HCT116 (cell line): ENCODE measurements at regions not wholly inside any gene's neighbourhood (a gene's known extent, or its start where the extent isn't known, plus 50 kb on each side); places are given as distances from the start of the nearest gene placed in this dataset.

ENCODE experiments used
- ATAC-seq: fragments of 200-7000 bp; cut with Tn5 transposase; 2 replicates; pipeline ENCODE4 v1.9.1; 2020; ENCODE audit warnings: mild to moderate bottlenecking, moderate library complexity
- BruUV-seq: library from RNA; stranded (reverse); fragments of 400-500 nt; replicated peaks from 2 replicates; lab custom pipeline; 2021; lab: Mats Ljungman, UMichigan
- CTCF ChIA-PET: fragments of 300-600 bp; sonication (Branson Sonifier 250); formaldehyde crosslinking; loops from one replicate; lab custom pipeline; 2021; ENCODE audit warnings: antibody characterized with exemption; lab: Charles Lee
- POLR2A ChIA-PET: fragments of 300-600, 350-600 bp; sonication (Branson Sonifier 250); formaldehyde crosslinking; loops from one replicate; lab custom pipeline; 2021; ENCODE audit warnings: antibody characterized with exemption; lab: Charles Lee
- RAD21 ChIA-PET, 2 experiments: fragments of 300-600 bp; sonication (Branson Sonifier 250); formaldehyde crosslinking; loops; one replicate each; lab custom pipeline; 2023; ENCODE audit warnings: low total read pairs in 2 of 2; ENCODE audit not compliant: uncharacterized antibody in 2 of 2, unreplicated experiment in 2 of 2, low non-redundant PET in 1 of 2; lab: Charles Lee
- DNase-seq: peaks from one replicate; pipeline ENCODE4 v3.0.0-alpha.2; 2010; ENCODE audit warnings: low read depth, low spot score
- H2AFZ ChIP-seq: fragments of 200-600 bp; shearing (Covaris generic), sonication (generic); 2 replicates; pipeline ENCODE4 v1.6.1; 2017; ENCODE audit warnings: low read depth, mixed run types, mixed read lengths, antibody characterized with exemption, low read length; ENCODE audit not compliant: poor library complexity, severe bottlenecking
- H3K27ac ChIP-seq: 2 replicates; pipeline ENCODE4 v1.5.1; 2012; ENCODE audit warnings: low read depth, low read length
- H3K27me3 ChIP-seq: fragments of 200-600 bp; sonication (generic); 2 replicates; pipeline ENCODE4 v1.6.1; 2016; ENCODE audit warnings: mixed run types, low read length, mixed read lengths; ENCODE audit not compliant: insufficient read depth
- H3K36me3 ChIP-seq, 2 experiments: fragments of 200-500 bp in 1 of 2; fragments of 200-600 bp in 1 of 2; sonication (Bioruptor generic) in 1 of 2; sonication (generic) in 1 of 2; 2 replicates each; pipeline versions ENCODE4 v1.5.1 to v1.6.1; 2014 to 2016; ENCODE audit warnings: low read length in 2 of 2, inconsistent platforms in 1 of 2, mixed read lengths in 1 of 2, mixed run types in 1 of 2; ENCODE audit not compliant: insufficient read depth in 2 of 2, control insufficient read depth in 1 of 2
- H3K4me1 ChIP-seq, 2 experiments: fragments of 200-600 bp in 1 of 2; sonication (generic) in 1 of 2; 2 replicates each; pipeline versions ENCODE4 v1.5.1 to v1.6.1; 2012 to 2017; ENCODE audit warnings: low read length in 2 of 2, inconsistent platforms in 1 of 2, mild to moderate bottlenecking in 1 of 2, mixed read lengths in 1 of 2, mixed run types in 1 of 2, moderate library complexity in 1 of 2; ENCODE audit not compliant: insufficient read depth in 2 of 2, control insufficient read depth in 1 of 2
- H3K4me2 ChIP-seq: fragments of 200-600 bp; sonication (generic); 2 replicates; pipeline ENCODE4 v1.6.1; 2017; ENCODE audit warnings: mixed run types, low read length, mixed read lengths
- H3K4me3 ChIP-seq, 2 experiments: fragments of 200-600 bp in 1 of 2; sonication (generic) in 1 of 2; replicated peaks in 1 of 2; 2 replicates each; pipeline ENCODE4 v1.5.1; 2011 to 2016; ENCODE audit warnings: low read length in 2 of 2, control low read depth in 1 of 2, low read depth in 1 of 2, mild to moderate bottlenecking in 1 of 2, mixed read lengths in 1 of 2, mixed run types in 1 of 2
- H3K79me2 ChIP-seq: fragments of 200-600 bp; sonication (generic); 2 replicates; pipeline ENCODE4 v1.6.1; 2017; ENCODE audit warnings: mild to moderate bottlenecking, mixed run types, low read length, moderate library complexity, mixed read lengths; ENCODE audit not compliant: insufficient read depth
- H3K9ac ChIP-seq: fragments of 200-600 bp; sonication (generic); 2 replicates; pipeline ENCODE4 v1.6.1; 2016; ENCODE audit warnings: low read length, mixed read lengths
- H3K9me2 ChIP-seq: fragments of 200-600 bp; sonication (generic), shearing (Covaris generic); 2 replicates; pipeline ENCODE4 v1.6.1; 2017; ENCODE audit warnings: mixed run types, mild to moderate bottlenecking, moderate library complexity; ENCODE audit not compliant: insufficient read depth
- H3K9me3 ChIP-seq, 2 experiments: fragments of 200-500 bp in 1 of 2; fragments of 200-600 bp in 1 of 2; sonication (Bioruptor generic) in 1 of 2; sonication (generic) in 1 of 2; 2 replicates each; pipeline ENCODE4 v1.6.1; 2014 to 2017; ENCODE audit warnings: low read length in 2 of 2, mixed read lengths in 2 of 2, inconsistent platforms in 1 of 2, low read depth in 1 of 2, mild to moderate bottlenecking in 1 of 2, mixed run types in 1 of 2, moderate library complexity in 1 of 2; ENCODE audit not compliant: control insufficient read depth in 1 of 2, insufficient read depth in 1 of 2
- H4K20me1 ChIP-seq: fragments of 200-600 bp; sonication (generic), shearing (Covaris generic); 2 replicates; pipeline ENCODE4 v1.6.1; 2017; ENCODE audit warnings: mixed run types, mild to moderate bottlenecking, moderate library complexity; ENCODE audit not compliant: insufficient read depth
- ATF3 ChIP-seq: IDR thresholded peaks from 2 replicates; pipeline ENCODE4 v1.6.1; 2012
- CBX3 ChIP-seq: IDR thresholded peaks from 2 replicates; pipeline ENCODE4 v1.6.1; 2012; ENCODE audit warnings: low read depth
- CEBPB ChIP-seq: IDR thresholded peaks from 2 replicates; pipeline ENCODE4 v1.6.1; 2012; ENCODE audit warnings: low read depth
- CTCF ChIP-seq, 3 experiments: fragments of 200-600 bp in 1 of 3; sonication (generic) in 1 of 3; IDR thresholded peaks in 2 of 3; conservative IDR thresholded peaks in 1 of 3; 2 replicates each; pipeline ENCODE4 v1.5.1; 2012 to 2017; ENCODE audit warnings: low read depth in 2 of 3, low read length in 2 of 3, antibody characterized with exemption in 1 of 3, borderline replicate concordance in 1 of 3, control low read depth in 1 of 3, mild to moderate bottlenecking in 1 of 3, mixed read lengths in 1 of 3, mixed run types in 1 of 3, moderate library complexity in 1 of 3; ENCODE audit not compliant: insufficient read depth in 1 of 3
- ELF1 ChIP-seq: IDR thresholded peaks from 2 replicates; pipeline ENCODE4 v1.6.1; 2012; ENCODE audit warnings: low read depth, borderline replicate concordance
- EZH2 ChIP-seq: fragments of 200-600 bp; sonication (generic); IDR thresholded peaks from 2 replicates; pipeline ENCODE4 v1.6.1; 2017; ENCODE audit warnings: antibody characterized with exemption, mixed run types
- EZH2phosphoT487 ChIP-seq: fragments of 200-600 bp; IDR thresholded peaks from 2 replicates; pipeline ENCODE4 v1.6.1; 2018; ENCODE audit warnings: antibody characterized with exemption, borderline replicate concordance
- FOSL1 ChIP-seq: IDR thresholded peaks from 2 replicates; pipeline ENCODE4 v1.6.1; 2012; ENCODE audit warnings: low read depth
- JUND ChIP-seq: IDR thresholded peaks from 2 replicates; pipeline ENCODE4 v1.6.1; 2012
- MAX ChIP-seq: IDR thresholded peaks from 2 replicates; pipeline ENCODE4 v1.6.1; 2012
- POLR2A ChIP-seq: IDR thresholded peaks from 2 replicates; pipeline ENCODE4 v1.7.0; 2011; ENCODE audit warnings: borderline replicate concordance; ENCODE audit not compliant: insufficient read depth, insufficient read length; ENCODE audit errors: extremely low read depth
- POLR2AphosphoS5 ChIP-seq: IDR thresholded peaks from 2 replicates; pipeline ENCODE4 v1.6.1; 2011; ENCODE audit warnings: mild to moderate bottlenecking, low read depth, low read length, moderate library complexity
- SIN3A ChIP-seq: IDR thresholded peaks from 2 replicates; pipeline ENCODE4 v1.6.1; 2012; ENCODE audit warnings: low read depth
- SP1 ChIP-seq: IDR thresholded peaks from 2 replicates; pipeline ENCODE4 v1.6.1; 2012; ENCODE audit warnings: low read depth
- SRF ChIP-seq: IDR thresholded peaks from 2 replicates; pipeline ENCODE4 v1.6.1; 2012; ENCODE audit warnings: low read depth
- TCF7L2 ChIP-seq: IDR thresholded peaks from 2 replicates; pipeline ENCODE4 v1.7.0; 2011; ENCODE audit warnings: borderline replicate concordance, inconsistent platforms; ENCODE audit not compliant: insufficient read depth, insufficient read length; ENCODE audit errors: extremely low read depth
- ZBTB33 ChIP-seq: IDR thresholded peaks from 2 replicates; pipeline ENCODE4 v1.6.1; 2011; ENCODE audit warnings: mild to moderate bottlenecking, low read length, moderate library complexity; ENCODE audit not compliant: insufficient replicate concordance; ENCODE audit errors: extremely low read depth
- ZNF274 ChIP-seq: fragments of 200-500 bp; sonication (Bioruptor generic); IDR thresholded peaks from 2 replicates; pipeline ENCODE4 v1.6.1; 2014; ENCODE audit warnings: mild to moderate bottlenecking, low read depth, low read length, inconsistent platforms
- intact Hi-C: fragments of 100-400 bp; cut with micrococcal nuclease; formaldehyde crosslinking; loops from 2 replicates; pipeline ENCODE4 v1.10.0; 2022

GRCh38 chr17:34699181-34699580 is 119.8 kb downstream of the TMEM132E start:
- BruUV-seq = no TSS peak
- TF ChIP-seq MAX (no peak), SRF (no peak), POLR2AphosphoS5 (no peak), ZNF274 (no peak), ATF3 (no peak), EZH2 (no peak), CBX3 (no peak), POLR2A (no peak), CTCF (IDR thresholded peaks at IDR 0.05 in 2 of 3, conservative IDR thresholded peaks at IDR 0.05 in 1 of 3; ENCODE audit: borderline replicate concordance in 1 of 3, insufficient read depth in 1 of 3, low read depth in 2 of 3, low read length in 2 of 3) (no peak), ELF1 (no peak), JUND (no peak), SIN3A (no peak), TCF7L2 (no peak), EZH2phosphoT487 (no peak), CEBPB (no peak), FOSL1 (no peak), ZBTB33 (no peak), SP1 (no peak)
- Histone ChIP-seq H3K79me2 (no peaks in the 10 kb centered on the region), H4K20me1 (no peaks in the 10 kb centered on the region), H3K9me2 (no peaks in the 10 kb centered on the region), H3K36me3 (no peaks in the 10 kb centered on the region), H3K27me3 (peaks cover 49% of the 10 kb centered on the region; the same call in 1 of the 2 replicates), H3K9me3 (no peaks in the 10 kb centered on the region), H3K4me3 (no peak overlapping the region), H2AFZ (no peak overlapping the region), H3K27ac (no peak overlapping the region), H3K4me1 (no peaks in the 10 kb centered on the region), H3K9ac (no peak overlapping the region), H3K4me2 (no peak overlapping the region)
- ATAC-seq = no peak
- ChIA-PET CTCF (no interaction called here), RAD21 (no interaction called here), POLR2A (no interaction called here)
- DNase-seq = no peak
- intact Hi-C loops = loop anchor here (5.0 to 10.0 kb wide), 2 partner anchors 48 to 96 kb away; no protein-coding TSS in a partner anchor
